Panc1 (cell line): ENCODE measurements at regions not wholly inside any gene's neighbourhood (a gene's known extent, or its start where the extent isn't known, plus 50 kb on each side); places are given as distances from the start of the nearest gene placed in this dataset.

ENCODE experiments used
- POLR2AphosphoS5 ChIP-seq: IDR thresholded peaks from 2 replicates; pipeline ENCODE4 v1.6.1; 2012; ENCODE audit warnings: mild to moderate bottlenecking, low read depth, low read length, moderate library complexity
- TF ChIP-seq, protein P1 (sequence below): fragments of 450-650 bp; IDR thresholded peaks from 2 replicates; pipeline ENCODE4 v1.5.1; 2017; ENCODE audit warnings: mild to moderate bottlenecking

DNA sequence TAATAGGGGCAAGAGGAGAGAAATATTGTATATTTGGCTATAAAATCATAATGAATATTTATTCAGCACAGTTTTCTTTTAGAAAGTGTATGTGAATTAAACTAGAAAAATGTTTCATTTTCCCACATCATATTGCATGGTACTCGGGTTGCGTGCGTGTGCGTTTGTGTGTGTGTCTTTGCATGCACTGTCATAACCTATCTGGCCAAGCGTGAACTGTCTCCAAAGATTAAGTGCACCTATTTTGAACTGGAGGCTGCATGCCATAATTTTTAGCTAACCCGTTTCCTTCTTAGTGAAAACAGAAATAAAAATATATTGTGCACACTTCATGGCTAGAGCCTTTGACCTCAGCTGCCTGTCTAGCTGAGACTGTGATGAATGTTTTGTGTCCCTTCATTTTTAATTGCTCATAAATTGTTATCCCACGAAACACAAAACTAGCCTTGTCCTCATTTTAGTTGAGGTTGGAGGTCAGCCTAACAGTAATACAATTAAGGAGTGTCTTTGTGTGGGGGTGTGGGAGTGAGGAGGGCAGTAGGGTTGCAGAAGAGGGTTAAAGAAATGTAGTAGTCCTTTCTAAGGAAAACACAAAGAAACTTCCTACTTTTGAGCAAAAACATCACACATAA, 336.1 kb upstream of the POU3F2 start:
- no peak for TF ChIP-seq POLR2AphosphoS5
- TF ChIP-seq, protein P1, sequence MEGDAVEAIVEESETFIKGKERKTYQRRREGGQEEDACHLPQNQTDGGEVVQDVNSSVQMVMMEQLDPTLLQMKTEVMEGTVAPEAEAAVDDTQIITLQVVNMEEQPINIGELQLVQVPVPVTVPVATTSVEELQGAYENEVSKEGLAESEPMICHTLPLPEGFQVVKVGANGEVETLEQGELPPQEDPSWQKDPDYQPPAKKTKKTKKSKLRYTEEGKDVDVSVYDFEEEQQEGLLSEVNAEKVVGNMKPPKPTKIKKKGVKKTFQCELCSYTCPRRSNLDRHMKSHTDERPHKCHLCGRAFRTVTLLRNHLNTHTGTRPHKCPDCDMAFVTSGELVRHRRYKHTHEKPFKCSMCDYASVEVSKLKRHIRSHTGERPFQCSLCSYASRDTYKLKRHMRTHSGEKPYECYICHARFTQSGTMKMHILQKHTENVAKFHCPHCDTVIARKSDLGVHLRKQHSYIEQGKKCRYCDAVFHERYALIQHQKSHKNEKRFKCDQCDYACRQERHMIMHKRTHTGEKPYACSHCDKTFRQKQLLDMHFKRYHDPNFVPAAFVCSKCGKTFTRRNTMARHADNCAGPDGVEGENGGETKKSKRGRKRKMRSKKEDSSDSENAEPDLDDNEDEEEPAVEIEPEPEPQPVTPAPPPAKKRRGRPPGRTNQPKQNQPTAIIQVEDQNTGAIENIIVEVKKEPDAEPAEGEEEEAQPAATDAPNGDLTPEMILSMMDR = no peak
